A549 (cell line): ENCODE measurements at regions not wholly inside any gene's neighbourhood (a gene's known extent, or its start where the extent isn't known, plus 50 kb on each side); places are given as distances from the start of the nearest gene placed in this dataset.

Experiments
- CTCF ChIP-seq: fragments of >200 bp; sonication (Bioruptor Twin); formaldehyde crosslinking; IDR thresholded peaks from 3 replicates; pipeline ENCODE4 v1.5.1; 2016
- EHMT2 ChIP-seq: fragments of 200-600 bp; sonication (generic); IDR thresholded peaks from 2 replicates; pipeline ENCODE4 v1.6.1; 2016; ENCODE audit warnings: antibody characterized with exemption, low read depth, mild to moderate bottlenecking, moderate library complexity
- ELK1 ChIP-seq: fragments of 150-350 bp; IDR thresholded peaks from 2 replicates; pipeline ENCODE4 v1.6.1; 2014; ENCODE audit warnings: low read depth, mild to moderate bottlenecking, low read length
- EP300 ChIP-seq, 2 experiments: fragments of >200 bp; sonication (Bioruptor Twin); formaldehyde crosslinking; IDR thresholded peaks; 2 replicates in 1 of 2; 3 replicates in 1 of 2; pipeline ENCODE4 v1.6.1; 2016 to 2017
- HEYL ChIP-seq: fragments of 250-450 bp; sonication (Bioruptor Pico); IDR thresholded peaks from 2 replicates; pipeline ENCODE4 v1.8.0; 2021; ENCODE audit warnings: mild to moderate bottlenecking, moderate library complexity
- MYC ChIP-seq: IDR thresholded peaks from 2 replicates; pipeline ENCODE4 v1.6.1; 2012; ENCODE audit warnings: mild to moderate bottlenecking, inconsistent platforms, low read length, improper control_type of control experiment, borderline replicate concordance
- POLR2A ChIP-seq: IDR thresholded peaks from 2 replicates; pipeline ENCODE4 v1.6.1; 2012; ENCODE audit warnings: mild to moderate bottlenecking, low read length
- REST ChIP-seq: fragments of 200-600 bp; sonication (generic); IDR thresholded peaks from 2 replicates; pipeline ENCODE4 v1.6.1; 2016; ENCODE audit warnings: antibody characterized with exemption, mild to moderate bottlenecking, moderate library complexity
- RFX5 ChIP-seq: fragments of 450-650 bp; IDR thresholded peaks from 2 replicates; pipeline ENCODE4 v1.7.1; 2014; ENCODE audit warnings: antibody characterized with exemption, mild to moderate bottlenecking, moderate library complexity
- SREBF2 ChIP-seq: fragments of 450-650 bp; IDR thresholded peaks from 2 replicates; pipeline ENCODE4 v1.6.1; 2014; ENCODE audit warnings: mild to moderate bottlenecking, moderate library complexity
- USF2 ChIP-seq: fragments of 450-650 bp; IDR thresholded peaks from 2 replicates; pipeline ENCODE4 v1.6.1; 2014; ENCODE audit warnings: antibody characterized with exemption

- TF ChIP-seq CTCF (no peak), MYC (no peak), POLR2A (no peak), SREBF2 (no peak), REST (no peak), HEYL (CRISPR knock-in tag) (no peak), EHMT2 (no peak), USF2 (no peak), ELK1 (no peak), EP300 (IDR thresholded peaks at IDR 0.05) (no peak), RFX5 (no peak)
Observed at GRCh38 chr2:6168485-6168884, 476.3 kb downstream of the SOX11 start.
